B cell (primary cell): ENCODE measurements at regions not wholly inside any gene's neighbourhood (a gene's known extent, or its start where the extent isn't known, plus 50 kb on each side); places are given as distances from the start of the nearest gene placed in this dataset.

Source experiments
- ATAC-seq: fragments of 200-7000 bp; cut with Tn5 transposase; one replicate; pipeline ENCODE4 v1.10.0; 2021; ENCODE audit warnings: low read depth, mild to moderate bottlenecking, moderate number of reproducible peaks, moderate library complexity
- CTCF ChIA-PET: fragments of 350-600 bp; sonication (Branson Sonifier 250); formaldehyde crosslinking; loops from one replicate; lab custom pipeline; 2021; ENCODE audit warnings: antibody characterized with exemption, inconsistent platforms; lab: Charles Lee
- POLR2A ChIA-PET: fragments of 350-600 bp; sonication (Branson Sonifier 250); formaldehyde crosslinking; loops from one replicate; lab custom pipeline; 2021; ENCODE audit warnings: antibody characterized with exemption; lab: Charles Lee
- DNase-seq: peaks from one replicate; pipeline ENCODE4 v3.0.0; 2013
- H2AFZ ChIP-seq: 2 replicates; pipeline ENCODE4 v1.6.1; 2012; ENCODE audit warnings: mild to moderate bottlenecking, low read depth, low read length; ENCODE audit not compliant: insufficient read depth, poor library complexity, severe bottlenecking
- H3K27ac ChIP-seq, 2 donors: 1 replicate in 1 of 2; 2 replicates in 1 of 2; pipeline ENCODE4 v1.5.1; 2012 to 2013; ENCODE audit warnings: low read length in 2 of 2, mild to moderate bottlenecking in 2 of 2, moderate library complexity in 1 of 2
- H3K27me3 ChIP-seq, 4 experiments: fragments of 200-600 bp in 1 of 4; sonication (generic) in 1 of 4; replicated peaks in 1 of 4; 1 replicate in 2 of 4; 2 replicates in 2 of 4; pipeline versions ENCODE4 v1.6.1 to v1.7.0; 2013 to 2016; ENCODE audit warnings: low read length in 3 of 4, mild to moderate bottlenecking in 2 of 4, mixed read lengths in 1 of 4, moderate library complexity in 1 of 4; ENCODE audit not compliant: insufficient read depth in 4 of 4, control insufficient read depth in 3 of 4; ENCODE audit errors: control extremely low read depth in 1 of 4
- H3K36me3 ChIP-seq, 2 experiments: replicated peaks in 1 of 2; 1 replicate in 1 of 2; 2 replicates in 1 of 2; pipeline versions ENCODE4 v1.6.1 to v1.7.1; 2013; ENCODE audit warnings: low read length in 1 of 2; ENCODE audit not compliant: insufficient read depth in 2 of 2, control insufficient read depth in 1 of 2; ENCODE audit errors: control extremely low read depth in 1 of 2, extremely low read depth in 1 of 2
- H3K4me1 ChIP-seq, 2 donors: fragments of 200-600 bp in 1 of 2; sonication (generic) in 1 of 2; 1 replicate in 1 of 2; 2 replicates in 1 of 2; pipeline versions ENCODE4 v1.5.1 to v1.6.1; 2013 to 2017; ENCODE audit warnings: low read length in 2 of 2; ENCODE audit not compliant: control insufficient read depth in 2 of 2, insufficient read depth in 2 of 2
- H3K4me2 ChIP-seq: replicated peaks from 2 replicates; pipeline ENCODE3; 2012; ENCODE audit warnings: mild to moderate bottlenecking, low read depth, low read length; ENCODE audit not compliant: poor library complexity, severe bottlenecking
- H3K4me3 ChIP-seq, 5 experiments: fragments of 200-600 bp in 1 of 5; sonication (generic) in 1 of 5; 1 replicate in 3 of 5; 2 replicates in 2 of 5; pipeline versions ENCODE4 v1.5.1 to v1.7.0; 2011 to 2016; ENCODE audit warnings: low read length in 4 of 5, mild to moderate bottlenecking in 4 of 5, low read depth in 2 of 5, control low read depth in 1 of 5, moderate library complexity in 1 of 5; ENCODE audit not compliant: insufficient read depth in 1 of 5; ENCODE audit errors: control extremely low read depth in 1 of 5, extremely low read depth in 1 of 5
- H3K79me2 ChIP-seq: fragments of 200-600 bp; sonication (generic); one replicate; pipeline ENCODE4 v1.6.0; 2016; ENCODE audit warnings: low read length; ENCODE audit not compliant: control insufficient read depth, insufficient read depth
- H3K9ac ChIP-seq: fragments of 200-600 bp; sonication (generic); 2 replicates; pipeline ENCODE4 v1.6.1; 2017; ENCODE audit warnings: mild to moderate bottlenecking, low read length, moderate library complexity
- H3K9me3 ChIP-seq, 3 donors: one replicate each; pipeline versions ENCODE4 v1.6.1 to v1.7.1; 2013; ENCODE audit warnings: low read length in 2 of 3; ENCODE audit not compliant: control insufficient read depth in 2 of 3, insufficient read depth in 1 of 3; ENCODE audit errors: control extremely low read depth in 1 of 3
- H4K20me1 ChIP-seq: 2 replicates; pipeline ENCODE4 v1.6.0; 2012; ENCODE audit warnings: mild to moderate bottlenecking, low read length; ENCODE audit not compliant: insufficient read depth, control insufficient read depth, poor library complexity, severe bottlenecking
- H3K27ac Mint-ChIP-seq: one replicate; pipeline ENCODE4 v1.8.0; 2021; ENCODE audit warnings: mixed read lengths
- H3K27me3 Mint-ChIP-seq: one replicate; pipeline ENCODE4 v1.8.0; 2021; ENCODE audit warnings: mixed read lengths
- H3K4me1 Mint-ChIP-seq: one replicate; pipeline ENCODE4 v1.8.0; 2021; ENCODE audit warnings: mixed read lengths
- H3K4me3 Mint-ChIP-seq: one replicate; pipeline ENCODE4 v1.8.0; 2021; ENCODE audit warnings: mixed read lengths
- H3K9me3 Mint-ChIP-seq: one replicate; pipeline ENCODE4 v1.8.0; 2022; ENCODE audit warnings: mixed read lengths; ENCODE audit not compliant: insufficient read depth
- EZH2 ChIP-seq: IDR thresholded peaks from 2 replicates; pipeline ENCODE4 v1.6.1; 2012; ENCODE audit warnings: borderline replicate concordance, low read depth, mild to moderate bottlenecking, moderate library complexity, low read length; ENCODE audit not compliant: insufficient read depth, poor library complexity, severe bottlenecking
- WGBS: methylation state at CpG from one replicate; pipeline ENCODE4 v1.1.5; 2013; ENCODE audit warnings: missing lambda C conversion rate; ENCODE audit not compliant: insufficient coverage; 5-methylcytosine and 5-hydroxymethylcytosine counted together
- intact Hi-C: fragments of 100-400 bp; cut with micrococcal nuclease; formaldehyde crosslinking; loops from one replicate; pipeline ENCODE4 v1.10.0; 2022
- TF ChIP-seq, protein P1 (sequence below): fragments of 200-600 bp; IDR thresholded peaks from one replicate; pipeline ENCODE4 v1.8.0; 2022; ENCODE audit warnings: antibody characterized with exemption, mild to moderate bottlenecking

DNA sequence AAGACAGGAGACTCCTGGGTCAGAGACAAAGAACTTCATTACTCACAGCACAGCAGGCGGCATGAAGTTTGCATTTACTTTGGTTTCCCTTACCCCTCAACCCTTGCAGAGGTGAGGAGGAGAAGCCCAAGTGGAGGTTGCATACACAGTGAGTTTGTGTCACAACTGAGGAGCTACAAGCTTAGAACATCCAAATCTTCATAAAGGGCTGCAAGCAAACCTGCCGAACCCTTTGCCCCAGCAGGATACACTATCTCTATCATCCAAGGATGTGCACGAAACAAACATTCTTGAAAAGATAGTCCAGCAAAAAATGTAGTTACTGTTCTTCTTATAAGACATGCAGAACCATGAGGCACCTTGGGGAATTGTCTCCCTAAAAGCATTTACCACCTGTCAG, 493.5 kb downstream of the SETD4 start:
- Histone ChIP-seq H3K4me3 (no peak overlapping the region), H3K9me3 (no peaks in the 10 kb centered on the region), H3K4me2 (no peak overlapping the region), H3K9ac (no peak overlapping the region), H3K27ac (no peak overlapping the region), H4K20me1 (no peaks in the 10 kb centered on the region), H3K36me3 (no peaks in the 10 kb centered on the region), H3K79me2 (no peaks in the 10 kb centered on the region), H3K4me1 (no peaks in the 10 kb centered on the region), H3K27me3 (peaks cover 0 to 4% (median 0%) of the 10 kb centered on the region in 4 experiments), H2AFZ (no peak overlapping the region)
- DNase-seq (no peak), ATAC-seq (no peak)
- intact Hi-C loops: no loop called here
- no peaks in the 10 kb centered on the region for H3K9me3 Mint-ChIP-seq
- H3K27ac Mint-ChIP-seq: no peak overlapping the region
- H3K4me3 Mint-ChIP-seq: no peak overlapping the region
- ChIA-PET CTCF (no interaction called here), POLR2A (no interaction called here)
- no peaks in the 10 kb centered on the region for H3K4me1 Mint-ChIP-seq
- no peak for TF ChIP-seq EZH2
- TF ChIP-seq, protein P1, sequence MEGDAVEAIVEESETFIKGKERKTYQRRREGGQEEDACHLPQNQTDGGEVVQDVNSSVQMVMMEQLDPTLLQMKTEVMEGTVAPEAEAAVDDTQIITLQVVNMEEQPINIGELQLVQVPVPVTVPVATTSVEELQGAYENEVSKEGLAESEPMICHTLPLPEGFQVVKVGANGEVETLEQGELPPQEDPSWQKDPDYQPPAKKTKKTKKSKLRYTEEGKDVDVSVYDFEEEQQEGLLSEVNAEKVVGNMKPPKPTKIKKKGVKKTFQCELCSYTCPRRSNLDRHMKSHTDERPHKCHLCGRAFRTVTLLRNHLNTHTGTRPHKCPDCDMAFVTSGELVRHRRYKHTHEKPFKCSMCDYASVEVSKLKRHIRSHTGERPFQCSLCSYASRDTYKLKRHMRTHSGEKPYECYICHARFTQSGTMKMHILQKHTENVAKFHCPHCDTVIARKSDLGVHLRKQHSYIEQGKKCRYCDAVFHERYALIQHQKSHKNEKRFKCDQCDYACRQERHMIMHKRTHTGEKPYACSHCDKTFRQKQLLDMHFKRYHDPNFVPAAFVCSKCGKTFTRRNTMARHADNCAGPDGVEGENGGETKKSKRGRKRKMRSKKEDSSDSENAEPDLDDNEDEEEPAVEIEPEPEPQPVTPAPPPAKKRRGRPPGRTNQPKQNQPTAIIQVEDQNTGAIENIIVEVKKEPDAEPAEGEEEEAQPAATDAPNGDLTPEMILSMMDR: no peak
- peaks cover 20% of the 10 kb centered on the region for H3K27me3 Mint-ChIP-seq
- WGBS: 90% methylated on average over 2 of the region's 3 CpGs

DNA sequence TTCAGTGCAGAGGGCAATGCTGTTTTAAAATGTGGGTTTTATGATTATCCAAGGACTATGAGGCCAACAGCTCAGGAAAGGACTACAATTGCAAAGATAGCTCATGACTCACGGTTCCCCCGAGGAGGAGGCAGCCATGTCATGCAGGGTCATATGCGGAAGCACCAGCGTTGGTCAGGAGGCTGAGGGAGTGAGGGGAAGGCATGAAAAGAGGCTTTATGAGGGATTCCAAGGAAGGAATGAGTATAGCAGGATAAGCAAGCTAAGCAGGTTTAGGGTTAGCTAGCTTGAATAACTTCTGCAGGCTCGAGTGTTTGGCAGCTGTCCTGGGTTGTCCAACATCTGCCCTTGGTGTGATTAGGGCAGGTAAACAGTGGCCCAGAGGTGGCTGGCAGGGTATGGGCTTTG, 495.1 kb downstream of the SETD4 start:
- Histone ChIP-seq H3K4me2 (no peak overlapping the region), H3K4me3 (no peak overlapping the region), H3K9me3 (no peaks in the 10 kb centered on the region), H2AFZ (no peak overlapping the region), H3K36me3 (no peaks in the 10 kb centered on the region), H3K79me2 (no peaks in the 10 kb centered on the region), H3K9ac (no peak overlapping the region), H3K4me1 (no peaks in the 10 kb centered on the region), H4K20me1 (no peaks in the 10 kb centered on the region), H3K27me3 (peaks cover 0 to 4% (median 0%) of the 10 kb centered on the region in 4 experiments), H3K27ac (no peak overlapping the region)
- intact Hi-C loops: no loop called here
- Mint-ChIP-seq H3K27me3 (peaks cover 24% of the 10 kb centered on the region), H3K4me1 (no peaks in the 10 kb centered on the region), H3K9me3 (no peaks in the 10 kb centered on the region), H3K4me3 (no peak overlapping the region), H3K27ac (no peak overlapping the region)
- DNase-seq (no peak), ATAC-seq (no peak)
- TF ChIP-seq EZH2: no peak
- TF ChIP-seq, protein P1: no peak
- 91% methylated on average over 5 of the region's 5 CpGs for WGBS
- CTCF ChIA-PET: no interaction called here
- POLR2A ChIA-PET: no interaction called here
